ENCODE measurements at regions not wholly inside any gene's neighbourhood (a gene's known extent, or its start where the extent isn't known, plus 50 kb on each side); places are given as distances from the start of the nearest gene placed in this dataset.

DNA sequence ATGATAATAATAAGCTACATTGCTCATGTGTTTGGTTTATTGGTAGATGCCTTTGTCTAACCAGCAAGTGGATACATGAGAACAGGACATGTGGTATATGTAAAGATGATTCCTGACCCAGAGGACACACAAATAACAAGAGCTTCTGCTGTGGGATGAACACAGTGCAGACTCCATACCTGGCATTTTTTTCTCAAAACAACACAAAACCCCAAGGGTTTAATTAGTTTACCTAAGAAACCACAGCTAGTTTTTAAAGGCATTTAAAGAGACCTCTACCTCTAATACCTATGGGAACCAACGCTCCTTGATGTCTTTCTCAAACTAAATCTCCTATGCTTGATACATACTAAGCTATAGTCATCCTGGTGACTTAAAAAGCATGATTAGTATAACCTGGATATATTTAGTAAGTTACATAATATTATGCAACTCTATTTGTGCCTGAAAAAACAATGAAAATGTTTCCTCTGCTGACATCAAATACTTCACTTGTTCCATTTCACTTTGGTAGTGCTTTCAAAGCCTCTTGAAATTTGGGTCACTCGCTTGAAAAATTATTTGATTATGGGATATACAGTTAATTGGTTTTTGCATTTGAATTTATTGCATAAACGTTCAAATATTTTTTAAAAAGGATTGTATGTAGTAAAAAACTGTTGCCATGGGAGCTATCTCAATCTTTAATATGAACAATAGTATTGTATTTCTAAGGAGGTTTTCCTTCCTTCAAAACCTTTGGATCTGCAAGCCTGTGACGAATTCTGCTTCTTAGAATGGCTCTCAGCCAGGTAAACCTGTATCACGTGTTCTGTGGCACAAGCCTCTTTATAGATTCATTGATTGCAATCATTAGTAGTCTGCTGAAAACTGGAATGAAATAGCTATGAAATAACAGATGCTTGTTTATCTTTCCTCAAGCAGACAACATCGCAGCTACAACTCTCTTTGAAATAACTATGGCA lies 233.0 kb upstream of the KCNMB2 start:
- TF ChIP-seq GLIS3 (CRISPR knock-in tag; IDR thresholded peaks at IDR 0.05) = no peak
- TF ChIP-seq, protein P1, sequence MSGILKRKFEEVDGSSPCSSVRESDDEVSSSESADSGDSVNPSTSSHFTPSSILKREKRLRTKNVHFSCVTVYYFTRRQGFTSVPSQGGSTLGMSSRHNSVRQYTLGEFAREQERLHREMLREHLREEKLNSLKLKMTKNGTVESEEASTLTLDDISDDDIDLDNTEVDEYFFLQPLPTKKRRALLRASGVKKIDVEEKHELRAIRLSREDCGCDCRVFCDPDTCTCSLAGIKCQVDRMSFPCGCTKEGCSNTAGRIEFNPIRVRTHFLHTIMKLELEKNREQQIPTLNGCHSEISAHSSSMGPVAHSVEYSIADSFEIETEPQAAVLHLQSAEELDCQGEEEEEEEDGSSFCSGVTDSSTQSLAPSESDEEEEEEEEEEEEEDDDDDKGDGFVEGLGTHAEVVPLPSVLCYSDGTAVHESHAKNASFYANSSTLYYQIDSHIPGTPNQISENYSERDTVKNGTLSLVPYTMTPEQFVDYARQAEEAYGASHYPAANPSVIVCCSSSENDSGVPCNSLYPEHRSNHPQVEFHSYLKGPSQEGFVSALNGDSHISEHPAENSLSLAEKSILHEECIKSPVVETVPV (CRISPR knock-in tag; IDR thresholded peaks at IDR 0.05) = no peak
- no peak for TF ChIP-seq PPARA (CRISPR knock-in tag; IDR thresholded peaks at IDR 0.05; ENCODE audit: borderline replicate concordance)
- TF ChIP-seq RARB (CRISPR knock-in tag; IDR thresholded peaks at IDR 0.05) = no peak
- no peak for TF ChIP-seq ZFP3 (CRISPR knock-in tag; IDR thresholded peaks at IDR 0.05)
- TF ChIP-seq CSDC2 (CRISPR knock-in tag; IDR thresholded peaks at IDR 0.05) = no peak
- ATAC-seq = no peak; the same call in 2 of the 3 replicates

DNA sequence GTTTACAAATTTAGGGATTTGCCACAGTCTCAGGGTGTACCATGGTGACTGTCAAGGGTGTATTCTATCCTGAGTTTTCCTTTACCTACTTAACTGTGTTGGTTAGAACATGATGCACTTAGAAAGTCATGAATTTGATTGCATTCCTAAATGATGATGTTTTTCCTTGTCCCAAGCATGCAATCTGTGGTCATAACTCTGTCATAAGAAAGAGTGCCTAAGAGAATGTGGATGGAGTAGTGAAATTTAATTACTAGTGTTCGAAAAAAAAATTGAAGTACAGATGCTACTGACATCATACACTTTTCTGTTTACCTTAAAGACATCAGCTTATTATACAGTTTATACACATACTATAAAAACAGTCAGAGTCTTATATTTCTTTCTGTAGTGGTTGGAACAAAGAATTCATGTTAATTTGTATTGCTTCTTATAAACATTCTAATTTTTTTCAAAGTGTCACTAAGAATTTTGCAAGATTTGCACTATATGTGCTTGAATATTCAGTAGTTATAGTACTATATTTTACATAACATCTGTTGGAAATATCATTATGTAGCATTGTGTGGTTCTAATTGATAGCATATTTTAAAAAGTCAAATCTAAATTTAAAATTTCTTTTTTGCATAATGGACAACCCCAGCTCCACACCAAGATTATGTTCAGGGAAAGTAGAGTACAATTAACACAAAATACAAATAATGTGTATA lies 231.3 kb upstream of the KCNMB2 start:
- ATAC-seq = no peak; the same call in 2 of the 3 replicates
- TF ChIP-seq OSR1 (CRISPR knock-in tag; IDR thresholded peaks at IDR 0.05) (no peak), ZFP30 (CRISPR knock-in tag; IDR thresholded peaks at IDR 0.05) (no peak), TCF4 (CRISPR knock-in tag; IDR thresholded peaks at IDR 0.05; ENCODE audit: borderline replicate concordance) (no peak), BACH2 (CRISPR knock-in tag; IDR thresholded peaks at IDR 0.05; ENCODE audit: borderline replicate concordance) (no peak), SNAI2 (CRISPR knock-in tag; IDR thresholded peaks at IDR 0.05) (peak; percentile 25; the same call in 1 of the 2 replicates), ARNTL (CRISPR knock-in tag; IDR thresholded peaks at IDR 0.05; ENCODE audit: borderline replicate concordance, low read depth) (no peak), ZNF70 (CRISPR knock-in tag; IDR thresholded peaks at IDR 0.05) (no peak), ESRRG (CRISPR knock-in tag; IDR thresholded peaks at IDR 0.05) (peak; percentile 84; the same call in 1 of the 2 replicates), ZFP3 (CRISPR knock-in tag; IDR thresholded peaks at IDR 0.05) (peak; percentile 75), PPARA (CRISPR knock-in tag; IDR thresholded peaks at IDR 0.05; ENCODE audit: borderline replicate concordance) (no peak), ZNF8 (CRISPR knock-in tag; IDR thresholded peaks at IDR 0.05) (no peak), TOX (CRISPR knock-in tag; IDR thresholded peaks at IDR 0.05; ENCODE audit: borderline replicate concordance) (no peak), CSDC2 (CRISPR knock-in tag; IDR thresholded peaks at IDR 0.05) (0 out of 2 replicates have a peak, but pooled peaks have one; percentile 37), RARB (CRISPR knock-in tag; IDR thresholded peaks at IDR 0.05) (no peak), GLIS3 (CRISPR knock-in tag; IDR thresholded peaks at IDR 0.05) (no peak), ISL1 (CRISPR knock-in tag; IDR thresholded peaks at IDR 0.05) (peak; percentile 95), ZNF565 (CRISPR knock-in tag; conservative IDR thresholded peaks at IDR 0.05; ENCODE audit: low read depth) (no peak)
- TF ChIP-seq, protein P2, sequence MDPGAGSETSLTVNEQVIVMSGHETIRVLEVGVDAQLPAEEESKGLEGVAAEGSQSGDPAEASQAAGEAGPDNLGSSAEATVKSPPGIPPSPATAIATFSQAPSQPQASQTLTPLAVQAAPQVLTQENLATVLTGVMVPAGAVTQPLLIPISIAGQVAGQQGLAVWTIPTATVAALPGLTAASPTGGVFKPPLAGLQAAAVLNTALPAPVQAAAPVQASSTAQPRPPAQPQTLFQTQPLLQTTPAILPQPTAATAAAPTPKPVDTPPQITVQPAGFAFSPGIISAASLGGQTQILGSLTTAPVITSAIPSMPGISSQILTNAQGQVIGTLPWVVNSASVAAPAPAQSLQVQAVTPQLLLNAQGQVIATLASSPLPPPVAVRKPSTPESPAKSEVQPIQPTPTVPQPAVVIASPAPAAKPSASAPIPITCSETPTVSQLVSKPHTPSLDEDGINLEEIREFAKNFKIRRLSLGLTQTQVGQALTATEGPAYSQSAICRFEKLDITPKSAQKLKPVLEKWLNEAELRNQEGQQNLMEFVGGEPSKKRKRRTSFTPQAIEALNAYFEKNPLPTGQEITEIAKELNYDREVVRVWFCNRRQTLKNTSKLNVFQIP (CRISPR knock-in tag; IDR thresholded peaks at IDR 0.05; ENCODE audit: borderline replicate concordance, low read depth) = no peak
- TF ChIP-seq, protein P1 (CRISPR knock-in tag; IDR thresholded peaks at IDR 0.05) = no peak
- TF ChIP-seq, protein P3, sequence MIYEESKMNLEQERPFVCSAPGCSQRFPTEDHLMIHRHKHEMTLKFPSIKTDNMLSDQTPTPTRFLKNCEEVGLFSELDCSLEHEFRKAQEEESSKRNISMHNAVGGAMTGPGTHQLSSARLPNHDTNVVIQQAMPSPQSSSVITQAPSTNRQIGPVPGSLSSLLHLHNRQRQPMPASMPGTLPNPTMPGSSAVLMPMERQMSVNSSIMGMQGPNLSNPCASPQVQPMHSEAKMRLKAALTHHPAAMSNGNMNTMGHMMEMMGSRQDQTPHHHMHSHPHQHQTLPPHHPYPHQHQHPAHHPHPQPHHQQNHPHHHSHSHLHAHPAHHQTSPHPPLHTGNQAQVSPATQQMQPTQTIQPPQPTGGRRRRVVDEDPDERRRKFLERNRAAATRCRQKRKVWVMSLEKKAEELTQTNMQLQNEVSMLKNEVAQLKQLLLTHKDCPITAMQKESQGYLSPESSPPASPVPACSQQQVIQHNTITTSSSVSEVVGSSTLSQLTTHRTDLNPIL (CRISPR knock-in tag; IDR thresholded peaks at IDR 0.05; ENCODE audit: low read depth) = peak; percentile 96
- TF ChIP-seq, protein P4, sequence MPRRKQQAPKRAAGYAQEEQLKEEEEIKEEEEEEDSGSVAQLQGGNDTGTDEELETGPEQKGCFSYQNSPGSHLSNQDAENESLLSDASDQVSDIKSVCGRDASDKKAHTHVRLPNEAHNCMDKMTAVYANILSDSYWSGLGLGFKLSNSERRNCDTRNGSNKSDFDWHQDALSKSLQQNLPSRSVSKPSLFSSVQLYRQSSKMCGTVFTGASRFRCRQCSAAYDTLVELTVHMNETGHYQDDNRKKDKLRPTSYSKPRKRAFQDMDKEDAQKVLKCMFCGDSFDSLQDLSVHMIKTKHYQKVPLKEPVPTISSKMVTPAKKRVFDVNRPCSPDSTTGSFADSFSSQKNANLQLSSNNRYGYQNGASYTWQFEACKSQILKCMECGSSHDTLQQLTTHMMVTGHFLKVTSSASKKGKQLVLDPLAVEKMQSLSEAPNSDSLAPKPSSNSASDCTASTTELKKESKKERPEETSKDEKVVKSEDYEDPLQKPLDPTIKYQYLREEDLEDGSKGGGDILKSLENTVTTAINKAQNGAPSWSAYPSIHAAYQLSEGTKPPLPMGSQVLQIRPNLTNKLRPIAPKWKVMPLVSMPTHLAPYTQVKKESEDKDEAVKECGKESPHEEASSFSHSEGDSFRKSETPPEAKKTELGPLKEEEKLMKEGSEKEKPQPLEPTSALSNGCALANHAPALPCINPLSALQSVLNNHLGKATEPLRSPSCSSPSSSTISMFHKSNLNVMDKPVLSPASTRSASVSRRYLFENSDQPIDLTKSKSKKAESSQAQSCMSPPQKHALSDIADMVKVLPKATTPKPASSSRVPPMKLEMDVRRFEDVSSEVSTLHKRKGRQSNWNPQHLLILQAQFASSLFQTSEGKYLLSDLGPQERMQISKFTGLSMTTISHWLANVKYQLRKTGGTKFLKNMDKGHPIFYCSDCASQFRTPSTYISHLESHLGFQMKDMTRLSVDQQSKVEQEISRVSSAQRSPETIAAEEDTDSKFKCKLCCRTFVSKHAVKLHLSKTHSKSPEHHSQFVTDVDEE (CRISPR knock-in tag; IDR thresholded peaks at IDR 0.05) = no peak
- TF ChIP-seq, protein P5, sequence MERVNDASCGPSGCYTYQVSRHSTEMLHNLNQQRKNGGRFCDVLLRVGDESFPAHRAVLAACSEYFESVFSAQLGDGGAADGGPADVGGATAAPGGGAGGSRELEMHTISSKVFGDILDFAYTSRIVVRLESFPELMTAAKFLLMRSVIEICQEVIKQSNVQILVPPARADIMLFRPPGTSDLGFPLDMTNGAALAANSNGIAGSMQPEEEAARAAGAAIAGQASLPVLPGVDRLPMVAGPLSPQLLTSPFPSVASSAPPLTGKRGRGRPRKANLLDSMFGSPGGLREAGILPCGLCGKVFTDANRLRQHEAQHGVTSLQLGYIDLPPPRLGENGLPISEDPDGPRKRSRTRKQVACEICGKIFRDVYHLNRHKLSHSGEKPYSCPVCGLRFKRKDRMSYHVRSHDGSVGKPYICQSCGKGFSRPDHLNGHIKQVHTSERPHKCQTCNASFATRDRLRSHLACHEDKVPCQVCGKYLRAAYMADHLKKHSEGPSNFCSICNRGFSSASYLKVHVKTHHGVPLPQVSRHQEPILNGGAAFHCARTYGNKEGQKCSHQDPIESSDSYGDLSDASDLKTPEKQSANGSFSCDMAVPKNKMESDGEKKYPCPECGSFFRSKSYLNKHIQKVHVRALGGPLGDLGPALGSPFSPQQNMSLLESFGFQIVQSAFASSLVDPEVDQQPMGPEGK (CRISPR knock-in tag; IDR thresholded peaks at IDR 0.05; ENCODE audit: borderline replicate concordance) = no peak

Data from SK-N-SH treated with all-trans-retinoic acid at 6 μM for 48 hours (cell line).